ENCODE measurements at regions not wholly inside any gene's neighbourhood (a gene's known extent, or its start where the extent isn't known, plus 50 kb on each side); places are given as distances from the start of the nearest gene placed in this dataset.
"Not testable (repeated sequence)": the region's sequence is repeated elsewhere in the genome, so short reads cannot be mapped to it uniquely, and the experiment has no call there.

GRCh38 chr13:78133511-78133910 is 214.9 kb upstream of the EDNRB start:
- no peak for DNase-seq

- no peak for DNase-seq
Measured at GRCh38 chr13:78131811-78132210, 213.2 kb upstream of the EDNRB start.

- DNase-seq = no peak
Measured at GRCh38 chr13:78131346-78131745, 212.7 kb upstream of the EDNRB start.

- DNase-seq = no peak
Measured at GRCh38 chr13:78129823-78130222, 211.2 kb upstream of the EDNRB start.

GRCh38 chr13:78129359-78129758 is 210.7 kb upstream of the EDNRB start:
- no peak for DNase-seq

- DNase-seq = peak; percentile 71
Measured at GRCh38 chr13:78121459-78122348, 203.1 kb upstream of the EDNRB start.

GRCh38 chr13:78121001-78121400 is 202.4 kb upstream of the EDNRB start:
- DNase-seq = no peak

- DNase-seq = peak; percentile 8
Measured at GRCh38 chr13:78120144-78120543, 201.5 kb upstream of the EDNRB start.

GRCh38 chr13:78117070-78117469 is 198.4 kb upstream of the EDNRB start:
- DNase-seq = not testable (repeated sequence)

- peak; percentile 34 for DNase-seq
Measured at GRCh38 chr13:78105656-78106055, 187.0 kb upstream of the EDNRB start.

- no peak for DNase-seq
Measured at GRCh38 chr13:78103936-78104335, 185.3 kb upstream of the EDNRB start.

GRCh38 chr13:78102741-78103140 is 184.1 kb upstream of the EDNRB start:
- no peak for DNase-seq

GRCh38 chr13:78102121-78102677 is 183.6 kb upstream of the EDNRB start:
- DNase-seq = peak; percentile 73

- peak; percentile 17 for DNase-seq
Measured at GRCh38 chr13:78100486-78100885, 181.9 kb upstream of the EDNRB start.

GRCh38 chr13:78098249-78098648 is 179.6 kb upstream of the EDNRB start:
- DNase-seq = no peak

GRCh38 chr13:78096221-78096620 is 177.6 kb upstream of the EDNRB start:
- no peak for DNase-seq

- DNase-seq = no peak
Measured at GRCh38 chr13:78087966-78088678, 169.5 kb upstream of the EDNRB start.

- no peak for DNase-seq
Measured at GRCh38 chr13:78085434-78086225, 167.0 kb upstream of the EDNRB start.

GRCh38 chr13:78084401-78084800 is 165.8 kb upstream of the EDNRB start:
- DNase-seq = no peak

- DNase-seq = no peak
Measured at GRCh38 chr13:78078168-78078567, 159.5 kb upstream of the EDNRB start.

- no peak for DNase-seq
Measured at GRCh38 chr13:78067290-78067689, 148.7 kb upstream of the EDNRB start.

- DNase-seq = no peak
Measured at GRCh38 chr13:78065141-78065540, 146.5 kb upstream of the EDNRB start.

- no peak for DNase-seq
Measured at GRCh38 chr13:78061806-78062205, 143.2 kb upstream of the EDNRB start.
